T-helper 1 cell treated with Interleukin-12 subunit alpha and Interleukin-12 subunit beta and Interleukin-4 antibody, amounts not matched to agents 30 μg/mL and 1 μg/mL, for 36 hours (primary cell): ENCODE measurements at regions not wholly inside any gene's neighbourhood (a gene's known extent, or its start where the extent isn't known, plus 50 kb on each side); places are given as distances from the start of the nearest gene placed in this dataset.

Experiments
- H3K27ac Mint-ChIP-seq: one replicate; pipeline ENCODE4 v1.8.0; 2021; ENCODE audit warnings: mild to moderate bottlenecking, mixed read lengths
- H3K27me3 Mint-ChIP-seq: one replicate; pipeline ENCODE4 v1.8.0; 2021; ENCODE audit warnings: low read depth, mixed read lengths
- H3K36me3 Mint-ChIP-seq: one replicate; pipeline ENCODE4 v1.8.0; 2021; ENCODE audit warnings: low read depth, mixed read lengths
- H3K4me1 Mint-ChIP-seq: one replicate; pipeline ENCODE4 v1.8.0; 2021; ENCODE audit warnings: low read depth, mixed read lengths
- H3K4me3 Mint-ChIP-seq: one replicate; pipeline ENCODE4 v1.8.0; 2021; ENCODE audit warnings: mild to moderate bottlenecking, moderate library complexity, mixed read lengths
- H3K9me3 Mint-ChIP-seq: one replicate; pipeline ENCODE4 v1.8.0; 2021; ENCODE audit warnings: mixed read lengths

DNA sequence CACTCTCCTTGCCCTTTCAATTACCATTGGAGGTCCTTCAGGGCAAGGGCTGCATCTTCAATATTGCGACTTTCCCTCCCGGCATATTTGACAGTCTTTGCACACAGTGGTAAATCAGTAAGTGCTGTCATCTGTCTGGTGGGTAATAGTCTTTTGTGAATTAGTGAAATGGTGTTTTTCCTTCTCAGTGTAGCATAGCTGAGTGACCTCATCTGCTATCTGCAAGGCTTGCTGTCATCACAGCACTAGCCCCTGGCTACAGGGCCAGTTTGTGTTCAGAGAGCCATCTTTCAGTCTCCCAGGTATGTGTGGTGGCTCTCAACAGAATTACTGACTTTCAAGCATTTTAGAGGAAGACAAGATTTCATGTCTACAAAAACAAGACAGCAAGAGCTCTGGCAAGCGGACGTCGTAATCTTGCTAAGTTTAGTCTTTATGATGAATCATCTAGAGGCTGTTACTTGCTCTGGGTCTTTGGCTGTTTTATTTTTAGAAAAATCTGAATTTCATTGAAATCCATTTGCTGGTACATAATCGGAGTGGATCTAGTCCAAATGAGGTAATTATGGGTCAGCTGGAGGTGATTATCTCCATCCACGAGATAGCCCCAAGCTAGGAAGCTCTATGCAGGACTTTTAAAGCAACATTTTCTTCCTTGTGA, 528.9 kb downstream of the EPM2A start:
- H3K9me3 Mint-ChIP-seq: no peaks in the 10 kb centered on the region
- H3K4me1 Mint-ChIP-seq: no peaks in the 10 kb centered on the region
- H3K36me3 Mint-ChIP-seq: no peaks in the 10 kb centered on the region
- H3K4me3 Mint-ChIP-seq: no peak overlapping the region
- no peak overlapping the region for H3K27ac Mint-ChIP-seq
- peaks cover 4% of the 10 kb centered on the region for H3K27me3 Mint-ChIP-seq

DNA sequence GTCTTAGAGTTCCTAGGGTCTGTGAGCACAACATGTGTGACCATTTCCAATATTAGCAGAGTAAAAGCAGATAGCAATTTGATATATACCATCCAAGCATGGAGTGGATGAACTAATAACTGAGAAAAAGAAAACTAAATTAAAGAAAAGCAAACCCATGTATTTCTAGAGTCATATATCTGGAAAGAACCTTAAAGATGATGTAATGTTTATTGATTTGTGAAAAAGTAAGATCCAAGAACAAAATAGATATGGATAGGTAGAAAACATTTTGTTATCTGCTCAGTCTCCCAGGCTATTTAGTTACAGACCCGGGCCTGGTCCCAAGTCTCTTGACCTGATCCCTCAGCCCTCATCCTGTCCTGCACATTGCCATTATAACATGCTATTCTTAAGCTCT, 526.8 kb downstream of the EPM2A start:
- no peak overlapping the region for H3K27ac Mint-ChIP-seq
- H3K4me3 Mint-ChIP-seq: no peak overlapping the region
- H3K27me3 Mint-ChIP-seq: peaks cover 4% of the 10 kb centered on the region
- no peaks in the 10 kb centered on the region for H3K36me3 Mint-ChIP-seq
- no peaks in the 10 kb centered on the region for H3K9me3 Mint-ChIP-seq
- peaks cover 2% of the 10 kb centered on the region for H3K4me1 Mint-ChIP-seq

DNA sequence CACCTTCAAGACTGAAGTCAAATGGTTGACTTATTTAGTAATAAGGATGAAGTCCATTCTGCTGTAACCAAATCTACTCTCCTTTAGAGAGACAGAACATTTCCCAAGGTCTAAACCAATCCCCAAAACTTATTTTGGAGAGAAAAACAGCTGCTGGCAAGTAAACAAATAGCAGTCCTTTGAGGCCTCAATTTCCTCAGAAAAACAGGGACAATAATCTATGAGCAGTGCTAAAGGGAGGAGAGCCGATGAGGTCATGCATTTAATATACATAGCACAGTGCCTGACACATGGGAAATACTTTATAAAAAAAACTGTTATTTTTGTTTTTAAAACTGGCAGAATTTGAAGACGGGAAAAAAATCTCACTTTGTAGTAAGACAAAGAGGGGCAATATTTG, 526.0 kb downstream of the EPM2A start:
- peaks cover 4% of the 10 kb centered on the region for H3K27me3 Mint-ChIP-seq
- H3K27ac Mint-ChIP-seq: no peak overlapping the region
- H3K36me3 Mint-ChIP-seq: no peaks in the 10 kb centered on the region
- peaks cover 7% of the 10 kb centered on the region for H3K4me1 Mint-ChIP-seq
- H3K4me3 Mint-ChIP-seq: no peak overlapping the region
- no peaks in the 10 kb centered on the region for H3K9me3 Mint-ChIP-seq

DNA sequence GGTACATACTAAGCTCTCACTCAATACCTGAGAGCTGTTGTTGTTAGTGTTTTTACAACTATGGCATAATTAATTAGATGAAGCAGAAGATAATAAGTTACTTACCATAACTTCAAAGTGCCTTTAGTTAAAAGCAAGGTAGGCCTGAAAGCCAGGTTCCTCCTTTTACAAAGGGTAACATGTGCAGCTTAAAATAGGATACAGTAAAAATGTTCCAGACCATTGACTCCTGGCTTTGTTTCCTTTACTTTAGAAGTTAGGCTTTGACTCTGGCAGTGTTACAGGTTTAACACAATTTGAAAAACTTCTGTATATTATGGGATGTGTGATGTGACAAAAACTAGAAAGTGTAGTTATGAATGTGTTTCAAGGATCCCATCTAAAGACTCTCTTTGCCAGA, 522.5 kb downstream of the EPM2A start:
- H3K27ac Mint-ChIP-seq: no peak overlapping the region

DNA sequence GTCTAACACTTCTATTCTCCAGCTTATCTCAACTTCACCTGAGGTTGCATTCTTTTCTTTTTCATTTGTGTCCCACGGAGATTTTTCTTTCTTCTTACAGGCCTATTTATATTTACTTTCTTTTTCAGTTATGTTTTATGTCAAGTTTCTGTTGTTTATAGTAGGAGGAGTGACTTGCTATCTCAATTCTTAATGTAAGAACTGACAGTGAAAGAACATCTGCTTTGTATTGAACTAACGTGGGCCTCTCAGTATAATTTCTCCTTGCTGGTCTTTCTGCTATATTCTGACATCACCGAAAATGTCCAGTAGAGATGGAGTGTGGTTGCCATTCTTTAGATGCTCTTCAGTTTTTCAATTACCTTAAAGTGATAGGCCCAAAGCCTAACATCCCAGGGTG, 521.7 kb downstream of the EPM2A start:
- Mint-ChIP-seq H3K4me1 (peaks cover 7% of the 10 kb centered on the region), H3K27me3 (peaks cover 4% of the 10 kb centered on the region), H3K4me3 (no peak overlapping the region), H3K9me3 (no peaks in the 10 kb centered on the region), H3K36me3 (no peaks in the 10 kb centered on the region), H3K27ac (no peak overlapping the region)

More for the DNA sequence above, 522.5 kb downstream of the EPM2A start:
- peaks cover 7% of the 10 kb centered on the region for H3K4me1 Mint-ChIP-seq
- peaks cover 4% of the 10 kb centered on the region for H3K27me3 Mint-ChIP-seq
- H3K36me3 Mint-ChIP-seq: no peaks in the 10 kb centered on the region
- H3K9me3 Mint-ChIP-seq: no peaks in the 10 kb centered on the region
- H3K4me3 Mint-ChIP-seq: no peak overlapping the region

DNA sequence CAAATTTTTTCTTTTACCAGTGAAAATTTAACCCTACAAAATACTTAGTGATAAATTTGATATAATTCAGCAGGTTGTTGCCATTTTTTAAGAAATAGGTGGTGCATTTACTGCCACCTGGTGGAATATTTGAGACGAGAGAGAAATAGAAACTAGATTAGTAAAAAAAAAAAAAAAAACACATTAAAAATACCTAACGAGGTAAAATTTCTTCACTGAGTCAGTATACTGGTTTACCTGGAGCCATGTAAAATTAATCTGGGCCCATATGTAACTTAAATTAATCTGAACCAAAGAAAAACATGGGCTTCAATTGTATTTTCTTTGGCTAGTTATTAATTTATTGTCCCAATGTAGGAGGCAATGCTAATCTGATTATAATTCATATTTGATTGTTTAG, 520.8 kb downstream of the EPM2A start:
- Mint-ChIP-seq H3K36me3 (no peaks in the 10 kb centered on the region), H3K4me1 (peaks cover 7% of the 10 kb centered on the region), H3K4me3 (no peak overlapping the region), H3K9me3 (no peaks in the 10 kb centered on the region), H3K27me3 (peaks cover 7% of the 10 kb centered on the region), H3K27ac (no peak overlapping the region)

DNA sequence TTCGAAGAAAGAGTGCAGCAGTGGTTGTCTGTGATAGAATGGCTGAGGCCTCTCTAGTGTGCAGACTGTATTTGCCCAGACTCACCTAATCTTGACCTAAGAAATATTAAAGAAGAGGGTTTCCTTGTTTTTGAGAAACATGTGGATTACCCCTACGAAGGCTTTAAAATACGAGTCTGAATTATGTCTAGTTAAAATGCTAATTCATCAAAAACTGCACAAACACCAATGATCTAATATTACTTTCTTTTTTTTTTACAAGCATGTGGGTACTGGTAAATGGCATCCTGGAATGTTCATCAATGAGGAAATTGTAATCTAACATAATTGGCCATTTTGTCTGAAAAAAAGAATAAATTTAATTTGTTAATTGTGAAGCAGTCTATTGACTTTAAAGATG, 510.9 kb downstream of the EPM2A start:
- Mint-ChIP-seq H3K27me3 (peaks cover 4% of the 10 kb centered on the region), H3K27ac (no peak overlapping the region), H3K9me3 (peaks cover 3% of the 10 kb centered on the region), H3K4me1 (no peaks in the 10 kb centered on the region), H3K4me3 (no peak overlapping the region), H3K36me3 (no peaks in the 10 kb centered on the region)

DNA sequence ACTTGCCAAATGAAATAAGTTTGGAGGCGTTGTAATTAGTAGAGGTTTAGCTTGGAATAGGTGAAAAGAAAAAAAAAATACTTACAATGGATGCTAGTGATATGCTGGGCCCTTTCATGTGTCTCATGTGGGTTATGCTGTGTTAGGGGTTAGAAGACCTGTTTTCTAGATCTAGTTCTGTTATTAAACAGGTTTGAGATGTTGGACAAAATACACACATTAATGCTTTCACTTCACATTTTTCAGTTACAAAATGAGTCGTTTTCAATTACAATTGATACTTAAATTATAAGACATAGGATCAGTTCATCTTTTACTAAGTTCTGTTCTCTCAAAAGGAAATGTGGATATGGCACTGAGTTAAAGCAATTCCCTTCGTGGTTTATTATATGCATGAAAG, 509.8 kb downstream of the EPM2A start:
- Mint-ChIP-seq H3K4me1 (no peaks in the 10 kb centered on the region), H3K36me3 (no peaks in the 10 kb centered on the region), H3K27me3 (peaks cover 3% of the 10 kb centered on the region), H3K9me3 (peaks cover 1% of the 10 kb centered on the region), H3K4me3 (no peak overlapping the region), H3K27ac (no peak overlapping the region)

DNA sequence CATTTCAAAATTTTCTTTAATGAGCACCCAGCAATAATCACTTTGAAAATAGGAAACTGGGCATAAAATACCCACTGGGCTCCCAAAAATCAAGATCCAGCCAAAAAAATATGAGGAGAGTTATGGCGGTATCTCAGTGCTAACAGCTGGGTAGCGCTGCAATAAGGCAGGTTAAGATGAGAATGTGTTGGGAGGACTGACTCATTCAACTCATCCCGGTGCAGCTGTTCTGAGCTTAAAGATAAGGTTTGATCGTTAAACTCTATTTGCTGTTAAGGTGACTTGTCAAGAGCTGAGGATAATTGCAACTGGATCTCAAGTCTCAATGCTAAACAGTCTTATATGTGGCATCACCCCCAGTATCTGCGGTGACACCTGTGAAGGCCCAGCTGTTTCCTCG, 507.7 kb downstream of the EPM2A start:
- H3K9me3 Mint-ChIP-seq: no peaks in the 10 kb centered on the region
- no peaks in the 10 kb centered on the region for H3K27me3 Mint-ChIP-seq
- H3K4me1 Mint-ChIP-seq: no peaks in the 10 kb centered on the region
- no peak overlapping the region for H3K4me3 Mint-ChIP-seq
- H3K36me3 Mint-ChIP-seq: no peaks in the 10 kb centered on the region
- no peak overlapping the region for H3K27ac Mint-ChIP-seq

DNA sequence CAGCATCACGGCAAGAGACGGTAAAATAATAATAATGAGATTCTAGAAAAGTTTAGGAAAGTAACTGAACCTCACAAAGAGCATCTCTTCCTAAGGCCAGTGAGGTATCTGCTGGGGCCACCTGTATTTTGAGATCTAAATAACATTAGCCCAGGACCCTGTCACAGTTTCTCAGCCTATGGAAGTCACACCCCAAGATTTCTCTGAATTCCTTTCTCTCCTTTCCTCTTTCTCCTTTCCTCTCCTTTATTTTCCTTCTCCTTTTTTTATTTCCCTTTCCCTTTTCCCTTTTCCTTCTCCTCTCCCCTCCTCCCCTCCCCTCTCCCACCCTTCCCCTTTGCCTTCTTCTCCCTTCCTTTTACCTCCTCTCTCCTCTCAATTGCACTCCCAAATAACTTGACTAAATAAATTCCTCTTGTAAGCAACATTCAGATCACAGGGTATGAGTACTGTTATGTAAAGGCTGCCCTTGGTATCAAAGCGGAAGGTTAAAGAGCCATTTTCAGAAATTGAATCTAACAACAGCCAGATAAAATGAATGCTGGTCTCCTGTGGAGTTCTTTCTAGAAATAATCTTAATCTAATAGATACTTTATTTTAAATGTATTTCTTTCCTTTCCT, 506.2 kb downstream of the EPM2A start:
- no peak overlapping the region for H3K4me3 Mint-ChIP-seq
- H3K27ac Mint-ChIP-seq: no peak overlapping the region
- no peaks in the 10 kb centered on the region for H3K36me3 Mint-ChIP-seq
- no peaks in the 10 kb centered on the region for H3K9me3 Mint-ChIP-seq
- no peaks in the 10 kb centered on the region for H3K4me1 Mint-ChIP-seq
- no peaks in the 10 kb centered on the region for H3K27me3 Mint-ChIP-seq

DNA sequence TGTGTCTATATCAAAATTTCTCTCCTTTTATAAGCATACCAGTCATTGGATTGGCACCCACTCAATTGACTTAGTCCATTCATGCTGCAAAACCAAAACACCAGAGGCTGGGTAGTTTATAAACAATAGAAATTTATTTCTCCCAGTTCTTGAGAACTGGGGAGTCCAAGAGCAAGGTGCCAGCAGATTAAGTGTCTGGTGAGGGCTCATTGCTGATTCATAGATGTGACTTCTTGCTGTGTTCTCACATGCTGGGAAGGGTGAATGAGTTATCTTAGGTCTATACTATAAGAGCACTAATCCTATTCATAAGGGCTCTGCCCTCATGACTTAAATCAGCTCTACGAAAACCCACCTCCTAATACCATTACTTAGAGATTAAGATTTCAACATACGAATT, 501.4 kb downstream of the EPM2A start:
- Mint-ChIP-seq H3K4me1 (no peaks in the 10 kb centered on the region), H3K27ac (no peak overlapping the region), H3K36me3 (no peaks in the 10 kb centered on the region), H3K27me3 (peaks cover 4% of the 10 kb centered on the region), H3K4me3 (no peak overlapping the region), H3K9me3 (no peaks in the 10 kb centered on the region)

DNA sequence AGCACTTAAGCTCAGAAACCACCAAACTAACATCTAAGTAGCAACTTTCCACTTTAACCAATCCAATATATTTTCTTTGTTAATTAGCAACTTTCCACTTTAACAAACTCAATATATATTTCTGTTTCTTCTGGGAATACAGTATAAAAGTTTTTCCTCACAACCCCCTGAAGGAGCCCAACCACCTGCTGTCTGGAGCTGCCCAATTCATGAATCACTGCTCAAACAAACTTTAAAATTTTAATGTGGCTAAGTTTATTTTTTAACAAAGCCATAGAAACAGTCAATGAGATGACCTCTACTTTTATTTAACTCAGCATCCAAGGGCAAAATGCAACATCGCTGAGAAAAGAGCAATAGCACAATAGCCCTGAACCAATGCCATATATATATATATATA, 500.1 kb downstream of the EPM2A start:
- Mint-ChIP-seq H3K27ac (no peak overlapping the region), H3K4me3 (no peak overlapping the region), H3K36me3 (no peaks in the 10 kb centered on the region), H3K9me3 (no peaks in the 10 kb centered on the region), H3K27me3 (peaks cover 4% of the 10 kb centered on the region), H3K4me1 (no peaks in the 10 kb centered on the region)

DNA sequence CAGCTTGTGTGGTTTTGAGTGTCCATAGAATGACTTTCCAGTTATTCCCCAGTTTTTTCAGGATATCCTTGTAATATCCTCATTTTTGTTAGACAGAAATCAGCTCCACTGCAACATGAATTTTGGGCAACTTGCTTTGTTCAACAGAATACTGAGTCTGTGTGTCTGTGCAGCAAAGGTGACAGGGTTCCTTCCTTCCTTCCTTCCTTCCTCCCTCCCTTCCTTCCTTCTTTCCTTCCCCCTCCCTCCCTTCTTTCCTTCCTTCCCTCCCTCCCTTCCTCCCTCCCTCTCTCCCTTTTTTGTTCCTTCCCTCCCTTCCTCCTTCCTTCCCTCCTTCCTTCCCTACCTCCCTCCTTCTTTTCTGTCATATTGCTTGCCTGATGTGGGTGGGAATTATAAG, 496.5 kb downstream of the EPM2A start:
- Mint-ChIP-seq H3K27me3 (peaks cover 4% of the 10 kb centered on the region), H3K27ac (no peak overlapping the region), H3K4me3 (no peak overlapping the region), H3K4me1 (no peaks in the 10 kb centered on the region), H3K36me3 (no peaks in the 10 kb centered on the region), H3K9me3 (no peaks in the 10 kb centered on the region)

DNA sequence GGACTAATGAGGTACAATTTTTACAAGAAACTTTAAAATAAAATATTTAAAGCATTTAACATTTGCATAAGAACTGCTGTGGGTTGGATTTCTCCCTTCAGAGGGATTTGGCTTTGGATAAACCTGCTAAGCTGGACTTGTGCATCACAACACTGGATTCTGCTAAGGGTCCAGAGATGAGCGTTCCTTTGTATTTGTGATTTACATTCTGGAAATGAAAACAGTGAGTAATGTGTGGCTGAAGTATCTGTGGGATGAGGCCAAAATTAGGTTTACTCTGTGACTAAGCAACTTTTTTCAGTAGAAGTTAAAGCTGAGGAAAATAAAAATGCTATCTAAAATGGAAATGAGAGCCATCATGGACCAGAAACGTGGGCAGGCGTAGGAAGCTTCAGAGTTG, 494.3 kb downstream of the EPM2A start:
- no peak overlapping the region for H3K27ac Mint-ChIP-seq
- no peaks in the 10 kb centered on the region for H3K36me3 Mint-ChIP-seq
- no peaks in the 10 kb centered on the region for H3K9me3 Mint-ChIP-seq
- H3K4me3 Mint-ChIP-seq: no peak overlapping the region
- H3K4me1 Mint-ChIP-seq: no peaks in the 10 kb centered on the region
- peaks cover 4% of the 10 kb centered on the region for H3K27me3 Mint-ChIP-seq

DNA sequence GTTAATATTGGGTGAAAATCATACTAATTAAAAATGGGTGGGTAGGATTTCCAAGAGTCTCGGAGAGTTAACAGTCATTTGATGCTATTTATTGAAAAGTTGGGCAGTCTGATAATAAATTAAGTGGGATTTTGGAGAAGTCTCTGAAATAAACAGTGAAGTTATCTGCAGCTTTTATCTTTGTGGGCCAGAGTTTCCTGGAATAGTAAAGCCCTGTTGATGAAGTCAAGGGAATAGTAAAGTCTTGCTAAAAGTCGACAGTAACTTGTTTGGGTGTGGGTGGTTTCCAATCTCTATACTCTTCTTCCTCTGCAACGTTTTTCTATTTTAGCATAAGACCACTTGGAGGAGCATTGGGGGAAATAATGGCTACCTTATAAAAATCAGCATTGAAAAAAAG, 493.6 kb downstream of the EPM2A start:
- Mint-ChIP-seq H3K4me3 (no peak overlapping the region), H3K4me1 (no peaks in the 10 kb centered on the region), H3K9me3 (no peaks in the 10 kb centered on the region), H3K27me3 (peaks cover 4% of the 10 kb centered on the region), H3K36me3 (no peaks in the 10 kb centered on the region), H3K27ac (no peak overlapping the region)
